GM13977 (cell line): ENCODE measurements at regions not wholly inside any gene's neighbourhood (a gene's known extent, or its start where the extent isn't known, plus 50 kb on each side); places are given as distances from the start of the nearest gene placed in this dataset.

ENCODE experiments used
- DNase-seq: peaks from one replicate; pipeline ENCODE4 v3.0.0; 2012; ENCODE audit warnings: low spot score
- in situ Hi-C: fragments of 300-500 bp; cut with MboI; formaldehyde crosslinking; loops from one replicate; pipeline ENCODE4 v1.12.0; 2022; ENCODE audit warnings: low sequenced_read_pairs, low pct_unique_long_range_greater_than_20kb, mixed read lengths, inconsistent platforms; ENCODE audit not compliant: unreplicated experiment
- TF ChIP-seq, protein P1 (sequence below): IDR thresholded peaks from 2 replicates; pipeline ENCODE4 v1.5.1; 2012; ENCODE audit warnings: mild to moderate bottlenecking, control low read depth; ENCODE audit not compliant: insufficient read depth; ENCODE audit errors: extremely low read depth, missing control alignments

DNA sequence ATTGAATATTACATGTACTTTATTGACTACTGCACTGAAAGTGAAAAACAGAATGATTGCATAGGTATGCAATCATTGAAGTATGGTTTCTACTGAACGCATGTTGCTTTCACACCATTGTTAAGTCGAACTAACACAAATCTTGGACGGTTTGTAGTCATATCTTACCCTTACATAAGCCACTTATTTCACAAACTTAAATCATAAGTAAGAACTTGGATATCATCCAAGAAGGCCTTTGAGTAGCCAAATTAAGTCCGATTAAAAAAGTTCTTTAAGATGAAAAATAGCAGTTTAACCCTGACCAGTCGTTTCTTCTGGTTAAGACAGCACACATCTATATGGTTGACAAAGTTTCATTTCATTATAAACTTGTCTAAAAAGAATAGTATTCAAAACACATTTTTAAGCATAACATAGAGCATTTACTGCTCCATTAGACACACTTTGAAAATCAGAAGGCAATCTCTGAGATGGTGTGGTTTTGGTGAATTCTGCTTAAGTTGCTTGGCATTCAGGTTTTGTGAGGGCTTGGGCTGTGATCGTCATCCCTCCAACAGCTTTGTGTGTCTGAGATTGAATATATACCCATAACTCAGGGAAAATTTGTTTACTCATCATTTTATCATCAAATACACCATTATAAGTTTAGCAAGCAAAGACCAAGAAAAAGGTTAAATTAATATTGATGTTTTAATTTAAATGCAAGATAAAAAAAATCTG lies 92.2 kb downstream of the NFKBIZ start:
- DNase-seq: no peak
- TF ChIP-seq, protein P1, sequence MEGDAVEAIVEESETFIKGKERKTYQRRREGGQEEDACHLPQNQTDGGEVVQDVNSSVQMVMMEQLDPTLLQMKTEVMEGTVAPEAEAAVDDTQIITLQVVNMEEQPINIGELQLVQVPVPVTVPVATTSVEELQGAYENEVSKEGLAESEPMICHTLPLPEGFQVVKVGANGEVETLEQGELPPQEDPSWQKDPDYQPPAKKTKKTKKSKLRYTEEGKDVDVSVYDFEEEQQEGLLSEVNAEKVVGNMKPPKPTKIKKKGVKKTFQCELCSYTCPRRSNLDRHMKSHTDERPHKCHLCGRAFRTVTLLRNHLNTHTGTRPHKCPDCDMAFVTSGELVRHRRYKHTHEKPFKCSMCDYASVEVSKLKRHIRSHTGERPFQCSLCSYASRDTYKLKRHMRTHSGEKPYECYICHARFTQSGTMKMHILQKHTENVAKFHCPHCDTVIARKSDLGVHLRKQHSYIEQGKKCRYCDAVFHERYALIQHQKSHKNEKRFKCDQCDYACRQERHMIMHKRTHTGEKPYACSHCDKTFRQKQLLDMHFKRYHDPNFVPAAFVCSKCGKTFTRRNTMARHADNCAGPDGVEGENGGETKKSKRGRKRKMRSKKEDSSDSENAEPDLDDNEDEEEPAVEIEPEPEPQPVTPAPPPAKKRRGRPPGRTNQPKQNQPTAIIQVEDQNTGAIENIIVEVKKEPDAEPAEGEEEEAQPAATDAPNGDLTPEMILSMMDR: no peak
- in situ Hi-C loops: no loop called here

DNA sequence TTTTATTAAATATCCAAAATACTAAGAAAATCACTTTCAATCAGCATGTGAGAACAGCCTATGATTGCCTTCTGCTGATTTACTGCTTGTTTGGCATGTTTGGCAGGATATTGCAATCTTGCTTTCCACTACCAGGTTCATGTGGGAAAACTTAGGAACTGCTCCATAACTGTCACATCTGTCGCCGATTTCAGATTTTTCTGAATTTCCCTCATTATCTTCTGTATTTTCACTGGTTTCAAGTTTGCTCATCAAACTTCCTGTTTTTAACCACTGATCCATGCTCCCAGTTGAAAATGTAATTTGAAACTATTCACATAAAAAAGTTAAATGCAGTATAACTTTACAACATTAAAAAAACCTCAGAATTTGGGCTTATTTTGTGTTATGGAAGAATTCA lies 93.0 kb downstream of the NFKBIZ start:
- in situ Hi-C loops: no loop called here
- DNase-seq: no peak
- TF ChIP-seq, protein P1: no peak

DNA sequence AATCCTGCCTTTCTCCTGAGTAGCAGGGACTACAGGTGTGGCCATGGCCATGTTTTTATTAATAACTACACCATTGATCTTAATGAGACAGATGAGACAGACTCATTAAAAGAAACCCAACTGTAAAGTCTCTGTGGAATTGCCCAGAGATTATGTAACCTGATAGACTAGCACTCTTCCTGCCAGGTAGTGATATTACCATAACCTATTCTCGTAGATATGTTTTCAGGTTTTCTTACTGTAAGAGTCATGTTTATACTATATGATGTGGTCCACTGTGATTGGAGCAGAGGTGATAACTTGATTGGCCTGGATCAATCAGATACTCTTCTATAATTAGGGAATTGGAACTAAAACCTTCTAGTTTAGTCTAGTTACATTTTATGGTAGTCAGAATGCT lies 93.7 kb downstream of the NFKBIZ start:
- DNase-seq: no peak
- in situ Hi-C loops: no loop called here
- TF ChIP-seq, protein P1: no peak

DNA sequence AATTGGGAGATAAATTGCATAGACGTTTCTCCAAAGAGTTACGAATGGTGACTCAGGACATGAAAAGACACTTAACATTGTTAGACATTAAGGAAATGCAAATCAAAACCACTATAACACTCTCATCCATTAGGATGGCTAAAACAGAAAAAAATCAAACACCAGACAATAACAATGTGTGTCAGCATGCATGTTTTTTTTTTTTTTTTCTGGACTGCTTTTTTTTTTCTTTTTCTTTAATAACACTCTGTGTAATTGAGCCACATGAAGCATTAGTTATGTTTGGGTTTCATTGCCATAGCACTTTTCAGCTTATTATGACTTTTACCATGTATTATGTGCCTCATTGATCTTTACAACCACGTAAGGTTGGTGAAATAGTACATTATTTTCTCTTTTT lies 95.0 kb downstream of the NFKBIZ start:
- TF ChIP-seq, protein P1: no peak
- no peak for DNase-seq
- in situ Hi-C loops: no loop called here

DNA sequence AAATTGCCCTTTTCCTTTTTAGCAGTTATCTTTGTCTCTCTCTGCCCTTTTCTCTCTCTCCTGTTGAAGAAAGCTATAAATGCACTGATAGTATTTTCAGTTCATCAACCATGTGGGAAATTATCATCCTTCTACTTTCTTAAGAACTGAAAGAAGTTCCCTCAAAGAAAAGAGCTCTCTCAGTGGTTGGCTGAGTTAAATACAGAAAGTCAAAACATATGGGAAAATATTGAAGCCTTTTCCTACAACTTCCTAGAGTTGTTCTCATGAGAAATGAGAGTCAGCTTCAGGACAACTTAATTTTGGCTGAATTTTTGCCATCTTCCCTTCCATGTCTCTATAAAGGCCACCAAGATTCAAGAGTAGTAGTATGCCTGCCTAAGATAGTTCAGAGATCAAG lies 96.7 kb downstream of the NFKBIZ start:
- TF ChIP-seq, protein P1: no peak
- in situ Hi-C loops: no loop called here
- DNase-seq: no peak

GRCh38 chr3:101946906-101947305 lies 97.6 kb downstream of the NFKBIZ start:
- in situ Hi-C loops: no loop called here
- TF ChIP-seq, protein P1: no peak

More at GRCh38 chr3:101946906-101947305, 97.6 kb downstream of the NFKBIZ start:
- no peak for DNase-seq
